ENCODE measurements at regions not wholly inside any gene's neighbourhood (a gene's known extent, or its start where the extent isn't known, plus 50 kb on each side); places are given as distances from the start of the nearest gene placed in this dataset.
"Not testable (repeated sequence)": the region's sequence is repeated elsewhere in the genome, so short reads cannot be mapped to it uniquely, and the experiment has no call there.

DNA sequence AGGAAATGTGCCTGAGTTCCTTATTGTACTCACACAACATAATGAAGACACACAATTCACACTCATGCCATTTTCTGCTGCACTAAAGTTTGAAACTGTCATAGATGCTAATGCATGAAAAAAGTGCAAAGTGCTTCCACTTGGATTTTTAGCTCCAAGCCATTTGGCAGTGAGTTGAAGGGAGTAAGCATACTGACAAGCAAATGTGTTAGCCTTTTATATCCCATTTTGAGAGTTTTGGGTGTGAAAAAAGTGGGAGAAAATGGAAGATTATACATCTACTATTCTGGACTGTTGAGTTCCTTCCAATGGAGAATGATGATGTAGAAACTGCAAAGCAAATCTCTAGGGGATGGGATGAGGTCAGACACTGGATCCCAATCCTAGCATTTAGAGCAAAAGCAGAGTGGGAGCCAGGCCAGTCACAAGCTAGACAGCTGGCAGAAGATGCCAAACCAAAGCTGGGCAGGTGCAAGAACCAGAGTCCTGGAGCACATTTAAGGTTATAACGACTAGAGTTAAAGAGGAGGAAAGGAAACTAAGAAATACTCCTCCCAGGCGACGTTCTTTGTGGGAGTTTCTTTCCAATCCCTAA is 216.8 kb downstream of the FBXO8 start:
- DNase-seq, result no peak

DNA sequence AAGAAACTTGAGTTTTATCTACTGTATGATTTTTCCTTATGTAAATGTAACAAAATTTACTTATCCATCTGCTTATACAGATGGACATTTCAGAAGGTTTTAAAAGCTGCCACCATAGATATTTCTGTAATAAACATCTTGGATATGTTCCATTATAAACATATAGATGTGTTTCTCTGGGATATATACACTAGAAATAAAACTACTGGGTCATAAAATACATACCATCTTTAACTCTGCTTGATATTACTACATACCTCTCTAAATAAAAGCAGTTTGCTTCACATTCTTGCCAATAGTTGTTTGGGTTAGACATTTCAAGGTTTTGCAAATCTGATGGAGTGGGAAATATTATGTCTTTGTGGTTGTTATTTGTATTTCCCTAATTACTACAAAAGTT is 220.6 kb downstream of the FBXO8 start:
- DNase-seq, result no peak

DNA sequence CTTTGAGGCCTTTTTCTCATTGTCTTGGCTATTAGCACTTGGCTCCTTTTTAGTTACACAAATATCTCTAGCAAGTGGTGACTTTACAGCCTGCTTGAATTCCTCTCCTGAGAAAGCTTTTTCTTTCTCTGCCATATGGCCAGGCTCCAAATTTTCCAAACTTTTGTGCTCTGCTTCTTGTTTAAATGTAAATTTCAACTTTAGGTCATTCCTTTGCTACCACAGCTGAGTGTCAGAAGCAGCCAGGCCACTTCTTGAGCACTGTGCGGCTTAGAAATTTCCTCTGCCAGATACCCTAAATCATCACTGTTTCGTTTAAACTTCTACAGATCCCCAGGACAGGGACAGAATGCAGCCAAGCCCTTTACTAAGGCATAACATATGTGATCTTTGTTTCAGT is 222.4 kb downstream of the FBXO8 start:
- no peak for DNase-seq

DNA sequence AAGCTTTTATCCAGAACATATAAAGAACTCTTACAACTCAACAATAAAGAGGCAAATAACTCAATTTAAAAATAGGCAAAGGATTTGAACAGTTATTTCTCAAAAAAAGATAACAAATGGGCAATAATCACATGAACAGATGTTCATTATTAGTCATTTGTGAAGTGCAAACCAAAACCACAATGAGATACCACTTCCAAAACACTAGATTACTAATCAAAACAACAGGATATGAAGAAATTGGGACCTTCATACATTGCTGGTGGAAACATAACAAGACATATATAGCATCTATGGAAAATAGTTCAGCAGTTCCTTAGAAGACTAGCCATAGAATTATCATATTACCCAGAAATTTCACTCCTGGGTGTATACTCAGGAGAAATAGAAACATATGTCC is 224.6 kb downstream of the FBXO8 start:
- DNase-seq, result no peak

GRCh38 chr4:174056959-174057358 is 226.5 kb downstream of the FBXO8 start:
- peak in 1 of 2 experiments; percentile 3 for DNase-seq

GRCh38 chr4:174055344-174055743 is 228.1 kb downstream of the FBXO8 start:
- DNase-seq, result no peak

DNA sequence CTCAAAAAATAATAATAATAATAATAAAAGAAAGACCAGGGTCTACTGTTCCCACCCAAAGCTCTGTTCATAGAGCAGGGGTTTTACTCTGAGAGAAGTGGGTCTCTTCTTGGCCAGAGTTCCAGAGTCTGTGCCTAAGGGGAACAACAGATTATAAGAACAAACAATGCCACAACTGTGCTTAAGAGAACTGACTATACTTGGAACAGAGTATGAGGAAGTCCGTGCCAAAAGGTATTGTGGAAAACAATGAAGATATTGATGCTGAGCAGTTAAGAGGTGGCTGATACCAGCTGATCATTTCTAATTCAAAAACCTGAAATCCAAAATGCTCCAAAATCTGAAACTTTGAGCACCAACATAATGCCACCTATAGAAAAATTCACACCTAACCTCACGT is 229.6 kb downstream of the FBXO8 start:
- DNase-seq, result no peak

GRCh38 chr4:174047363-174047762 is 236.1 kb downstream of the FBXO8 start:
- peak in 1 of 2 experiments; percentile 5 for DNase-seq

GRCh38 chr4:174045829-174046228 is 237.6 kb downstream of the FBXO8 start:
- not testable (repeated sequence) for DNase-seq

- DNase-seq, result no peak
These were observed 238.1 kb downstream of the FBXO8 start for GRCh38 chr4:174045381-174045780.

DNA sequence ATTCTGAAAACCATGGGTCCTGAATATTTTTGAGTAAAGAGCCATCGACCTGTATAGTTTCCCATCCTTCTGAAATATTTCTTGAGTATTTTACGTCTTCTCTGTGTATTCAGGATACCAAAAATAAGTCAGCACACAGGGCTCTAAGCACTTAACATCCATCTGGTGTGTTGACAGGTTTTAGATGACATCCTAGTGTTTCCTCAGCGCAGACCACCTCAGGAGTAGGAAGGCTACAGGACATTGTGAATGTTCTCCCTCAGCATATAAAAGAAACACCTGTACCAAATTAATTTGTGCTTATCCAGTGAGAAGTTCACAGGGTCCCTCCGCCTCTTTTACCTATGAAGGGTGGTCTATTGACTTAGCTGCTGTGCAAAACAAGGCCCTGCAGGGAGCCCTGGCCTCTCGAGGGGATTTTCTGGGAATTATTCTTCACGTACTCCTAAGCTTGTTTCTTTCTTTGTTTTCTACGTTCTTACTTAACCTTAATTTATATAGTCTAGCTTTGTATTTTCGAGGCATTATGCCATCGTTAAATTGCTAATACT is 241.8 kb downstream of the FBXO8 start:
- DNase-seq, result no peak

DNA sequence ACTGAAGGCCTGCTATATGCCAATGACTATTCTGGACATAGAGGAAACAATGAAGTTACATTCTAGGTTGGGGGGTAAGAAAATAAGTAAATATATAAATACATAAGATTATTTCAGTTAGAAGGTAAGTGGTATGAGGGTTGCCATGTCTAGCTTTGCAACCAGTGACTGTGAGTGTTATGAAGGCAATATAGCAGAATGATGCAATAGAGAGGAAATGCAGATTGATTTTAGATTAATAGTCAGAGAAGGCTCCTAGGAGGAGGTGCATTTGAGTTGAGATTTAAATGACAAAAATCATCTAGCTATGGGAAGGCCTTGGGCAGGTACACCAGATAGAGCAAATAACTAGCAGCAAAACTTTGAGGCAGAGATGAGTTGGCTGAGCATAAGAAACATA is 243.2 kb downstream of the FBXO8 start:
- DNase-seq, result no peak

DNA sequence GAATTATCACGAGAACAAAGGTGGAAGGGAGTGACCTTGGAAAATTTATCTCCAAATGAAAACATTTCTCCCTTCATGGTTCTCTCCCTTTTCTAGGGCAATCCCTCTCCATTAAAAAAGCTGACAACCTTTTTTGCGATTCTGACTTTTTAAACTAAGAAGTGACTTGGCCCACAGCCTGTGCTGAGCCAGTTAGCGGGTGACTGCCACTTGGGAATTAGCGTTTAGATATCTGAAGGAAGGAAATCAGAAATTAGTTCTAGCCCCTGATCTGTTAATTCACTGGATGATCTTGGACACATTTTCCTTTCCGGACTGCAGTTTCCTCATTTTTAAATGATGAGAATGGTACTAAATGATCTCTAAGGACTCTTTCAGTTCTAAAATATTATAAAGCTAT is 245.0 kb downstream of the FBXO8 start:
- no peak for DNase-seq

- no peak for DNase-seq
These were observed 245.8 kb downstream of the FBXO8 start for GRCh38 chr4:174037631-174038030.

DNA sequence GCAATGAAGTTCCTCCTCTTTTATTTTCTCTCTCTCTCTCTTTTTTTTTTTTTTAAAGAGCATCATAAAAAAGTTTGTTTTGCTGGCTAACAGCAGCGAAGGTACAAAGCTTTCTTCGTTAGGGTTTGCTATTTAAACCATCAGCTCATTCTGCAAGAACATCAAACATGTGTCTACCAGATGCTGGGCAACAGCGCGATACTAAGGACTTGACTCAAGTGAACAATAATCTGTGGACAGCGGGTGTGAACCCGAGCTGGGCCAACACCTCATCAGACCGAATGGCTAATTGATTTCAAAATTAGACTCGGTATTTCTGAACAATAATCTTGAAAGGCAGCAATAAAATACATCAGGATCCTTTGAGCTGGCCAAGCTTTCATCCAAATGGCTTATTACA is 246.4 kb downstream of the FBXO8 start:
- no peak for DNase-seq

DNA sequence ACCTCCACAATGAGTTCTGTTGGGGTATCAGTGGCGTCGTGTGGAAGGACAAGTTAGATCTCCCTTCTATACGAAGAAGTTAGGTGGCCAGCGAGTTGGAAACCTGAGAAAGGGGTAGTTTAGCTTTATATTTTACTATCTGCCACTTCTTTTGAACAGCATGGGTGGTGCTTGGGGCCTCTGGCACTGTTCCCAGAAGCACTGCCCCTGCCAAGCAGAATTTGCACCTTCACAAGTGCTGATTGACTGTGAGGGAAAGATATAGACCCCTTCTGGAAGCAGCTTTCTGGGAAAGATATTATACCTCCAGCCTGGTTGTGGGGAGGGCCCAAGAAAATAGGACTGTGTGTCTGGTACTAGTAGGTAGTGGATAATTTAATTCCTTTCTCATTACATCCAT is 246.9 kb downstream of the FBXO8 start:
- DNase-seq, result no peak

GRCh38 chr4:174036111-174036510 is 247.4 kb downstream of the FBXO8 start:
- DNase-seq, result no peak

DNA sequence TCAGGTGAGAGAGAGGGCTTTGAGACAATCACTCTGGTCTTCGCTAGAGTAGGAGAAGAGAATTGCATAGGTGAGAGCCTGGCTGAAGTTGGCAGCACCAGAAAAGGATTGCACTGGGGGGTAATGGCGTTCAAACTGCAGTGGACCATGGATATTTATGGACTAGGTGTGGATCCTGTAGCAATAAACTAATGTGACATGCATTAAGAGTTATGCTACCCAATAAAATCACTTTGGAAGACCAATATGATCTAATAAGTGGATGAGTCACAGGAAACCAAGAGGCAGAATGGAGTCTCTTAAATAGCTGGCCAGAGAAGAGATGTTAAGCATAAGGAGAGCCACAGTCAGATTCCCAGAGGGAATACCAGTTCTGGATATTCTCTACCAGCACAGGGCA is 259.8 kb downstream of the FBXO8 start:
- no peak for DNase-seq

DNA sequence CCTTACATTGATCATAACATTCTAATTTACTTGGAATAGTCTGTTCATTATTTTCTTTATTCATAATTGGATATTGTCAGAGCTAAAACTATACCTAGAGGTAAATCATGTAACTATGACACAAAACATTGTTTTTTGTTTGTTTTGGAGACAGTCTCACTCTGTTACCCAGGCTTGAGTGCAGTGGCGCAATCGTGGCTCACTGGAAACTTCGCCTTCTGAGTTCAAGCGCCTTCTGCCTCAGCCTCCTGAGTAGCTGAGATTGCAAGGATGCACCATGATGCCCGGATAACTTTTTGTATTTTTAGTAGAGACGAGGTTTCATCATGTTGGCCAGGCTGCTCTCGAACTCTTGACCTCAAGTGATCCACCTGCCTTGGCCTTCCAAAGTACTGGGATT is 265.2 kb downstream of the FBXO8 start:
- no peak for DNase-seq

DNA sequence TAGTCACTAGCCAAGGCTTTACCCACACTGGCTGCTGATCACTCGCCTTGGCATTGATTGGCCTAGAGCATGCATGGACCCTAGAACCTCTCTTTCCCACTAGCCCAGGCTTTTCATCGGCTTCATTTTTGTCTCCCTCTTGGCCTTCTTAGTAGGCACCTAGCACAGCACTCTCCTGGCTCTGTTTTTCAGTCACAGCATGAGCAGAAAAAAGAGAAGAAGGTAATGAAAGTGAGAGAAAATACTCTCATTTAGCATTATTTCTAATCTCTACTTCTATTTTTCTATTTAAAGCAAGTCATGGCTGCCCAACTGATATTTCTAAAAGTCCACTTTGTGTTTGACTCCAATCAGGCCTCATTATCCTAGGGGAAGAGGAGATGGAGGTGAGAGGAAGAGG is 267.2 kb downstream of the FBXO8 start:
- DNase-seq, result no peak

- DNase-seq, result no peak
These were observed 270.6 kb downstream of the FBXO8 start for GRCh38 chr4:174012886-174013259.

- DNase-seq, result no peak
These were observed 271.2 kb downstream of the FBXO8 start for GRCh38 chr4:174012135-174012885.

DNA sequence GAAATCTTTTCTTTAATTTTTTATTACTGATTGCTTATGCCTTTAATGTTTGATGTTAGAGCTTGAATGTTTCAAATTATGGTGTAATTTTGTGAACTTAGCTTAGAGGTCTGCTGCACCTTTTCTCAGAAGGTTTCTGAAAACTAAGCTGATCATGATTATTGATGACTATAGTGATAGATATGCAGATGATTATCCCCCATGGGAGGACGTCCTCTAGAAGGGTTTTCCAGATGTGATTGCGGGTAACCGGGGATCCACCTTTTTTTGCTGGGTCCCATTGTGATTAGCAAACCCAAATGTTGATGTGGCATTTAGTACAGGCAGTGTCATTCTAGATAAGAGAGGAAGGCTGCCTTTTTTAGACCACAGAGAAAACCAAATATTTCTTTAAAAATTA is 272.9 kb downstream of the FBXO8 start:
- DNase-seq, result no peak

- DNase-seq, result no peak
These were observed 273.6 kb downstream of the FBXO8 start for GRCh38 chr4:174009686-174010451.

All from Kasumi-1 (cell line).